ENCODE measurements at regions not wholly inside any gene's neighbourhood (a gene's known extent, or its start where the extent isn't known, plus 50 kb on each side); places are given as distances from the start of the nearest gene placed in this dataset.

DNA sequence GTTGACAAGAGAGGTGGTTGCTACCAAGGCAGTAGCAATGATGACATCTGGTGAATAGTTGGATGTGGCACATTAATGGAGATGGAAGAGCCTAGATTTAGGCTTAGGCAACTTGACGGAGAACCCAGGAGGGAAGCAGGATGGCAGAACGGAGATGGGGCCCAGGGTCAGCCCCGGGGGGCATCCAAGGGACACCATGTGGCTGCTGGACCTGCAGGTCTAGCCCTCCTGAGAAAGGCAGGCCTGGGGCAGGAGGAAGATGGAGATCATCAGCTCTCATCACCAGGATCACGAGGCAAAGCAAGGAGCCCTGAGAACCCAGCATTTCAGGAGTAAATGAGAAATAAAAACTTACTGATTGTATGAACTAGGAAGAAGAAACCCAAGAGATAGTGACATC lies 216.2 kb downstream of the AUH start:
- TF ChIP-seq, protein P1, sequence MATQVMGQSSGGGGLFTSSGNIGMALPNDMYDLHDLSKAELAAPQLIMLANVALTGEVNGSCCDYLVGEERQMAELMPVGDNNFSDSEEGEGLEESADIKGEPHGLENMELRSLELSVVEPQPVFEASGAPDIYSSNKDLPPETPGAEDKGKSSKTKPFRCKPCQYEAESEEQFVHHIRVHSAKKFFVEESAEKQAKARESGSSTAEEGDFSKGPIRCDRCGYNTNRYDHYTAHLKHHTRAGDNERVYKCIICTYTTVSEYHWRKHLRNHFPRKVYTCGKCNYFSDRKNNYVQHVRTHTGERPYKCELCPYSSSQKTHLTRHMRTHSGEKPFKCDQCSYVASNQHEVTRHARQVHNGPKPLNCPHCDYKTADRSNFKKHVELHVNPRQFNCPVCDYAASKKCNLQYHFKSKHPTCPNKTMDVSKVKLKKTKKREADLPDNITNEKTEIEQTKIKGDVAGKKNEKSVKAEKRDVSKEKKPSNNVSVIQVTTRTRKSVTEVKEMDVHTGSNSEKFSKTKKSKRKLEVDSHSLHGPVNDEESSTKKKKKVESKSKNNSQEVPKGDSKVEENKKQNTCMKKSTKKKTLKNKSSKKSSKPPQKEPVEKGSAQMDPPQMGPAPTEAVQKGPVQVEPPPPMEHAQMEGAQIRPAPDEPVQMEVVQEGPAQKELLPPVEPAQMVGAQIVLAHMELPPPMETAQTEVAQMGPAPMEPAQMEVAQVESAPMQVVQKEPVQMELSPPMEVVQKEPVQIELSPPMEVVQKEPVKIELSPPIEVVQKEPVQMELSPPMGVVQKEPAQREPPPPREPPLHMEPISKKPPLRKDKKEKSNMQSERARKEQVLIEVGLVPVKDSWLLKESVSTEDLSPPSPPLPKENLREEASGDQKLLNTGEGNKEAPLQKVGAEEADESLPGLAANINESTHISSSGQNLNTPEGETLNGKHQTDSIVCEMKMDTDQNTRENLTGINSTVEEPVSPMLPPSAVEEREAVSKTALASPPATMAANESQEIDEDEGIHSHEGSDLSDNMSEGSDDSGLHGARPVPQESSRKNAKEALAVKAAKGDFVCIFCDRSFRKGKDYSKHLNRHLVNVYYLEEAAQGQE (IDR thresholded peaks at IDR 0.05; ENCODE audit: insufficient replicate concordance, low read depth) = no peak
- TF ChIP-seq, protein P2, sequence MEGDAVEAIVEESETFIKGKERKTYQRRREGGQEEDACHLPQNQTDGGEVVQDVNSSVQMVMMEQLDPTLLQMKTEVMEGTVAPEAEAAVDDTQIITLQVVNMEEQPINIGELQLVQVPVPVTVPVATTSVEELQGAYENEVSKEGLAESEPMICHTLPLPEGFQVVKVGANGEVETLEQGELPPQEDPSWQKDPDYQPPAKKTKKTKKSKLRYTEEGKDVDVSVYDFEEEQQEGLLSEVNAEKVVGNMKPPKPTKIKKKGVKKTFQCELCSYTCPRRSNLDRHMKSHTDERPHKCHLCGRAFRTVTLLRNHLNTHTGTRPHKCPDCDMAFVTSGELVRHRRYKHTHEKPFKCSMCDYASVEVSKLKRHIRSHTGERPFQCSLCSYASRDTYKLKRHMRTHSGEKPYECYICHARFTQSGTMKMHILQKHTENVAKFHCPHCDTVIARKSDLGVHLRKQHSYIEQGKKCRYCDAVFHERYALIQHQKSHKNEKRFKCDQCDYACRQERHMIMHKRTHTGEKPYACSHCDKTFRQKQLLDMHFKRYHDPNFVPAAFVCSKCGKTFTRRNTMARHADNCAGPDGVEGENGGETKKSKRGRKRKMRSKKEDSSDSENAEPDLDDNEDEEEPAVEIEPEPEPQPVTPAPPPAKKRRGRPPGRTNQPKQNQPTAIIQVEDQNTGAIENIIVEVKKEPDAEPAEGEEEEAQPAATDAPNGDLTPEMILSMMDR (IDR thresholded peaks at IDR 0.05; ENCODE audit: insufficient read depth, low read length) = no peak
- no peak for TF ChIP-seq POLR2AphosphoS5 (IDR thresholded peaks at IDR 0.05; ENCODE audit: low read depth)

All from HL-60 (cell line).